HG02943 (cell line): ENCODE measurements at regions not wholly inside any gene's neighbourhood (a gene's known extent, or its start where the extent isn't known, plus 50 kb on each side); places are given as distances from the start of the nearest gene placed in this dataset.
"Not testable (repeated sequence)": the region's sequence is repeated elsewhere in the genome, so short reads cannot be mapped to it uniquely, and the experiment has no call there.

ENCODE experiments used
- ATAC-seq: cut with Tn5 transposase; IDR thresholded peaks from one replicate; pipeline ENCODE4 v1.9.1; 2021; ENCODE audit warnings: mild to moderate bottlenecking, low read depth, moderate library complexity; ENCODE audit not compliant: unreplicated experiment

- ATAC-seq, result no peak
These were observed 59.7 kb downstream of the HMGB3 start for GRCh38 chrX:151042842-151043241.

DNA sequence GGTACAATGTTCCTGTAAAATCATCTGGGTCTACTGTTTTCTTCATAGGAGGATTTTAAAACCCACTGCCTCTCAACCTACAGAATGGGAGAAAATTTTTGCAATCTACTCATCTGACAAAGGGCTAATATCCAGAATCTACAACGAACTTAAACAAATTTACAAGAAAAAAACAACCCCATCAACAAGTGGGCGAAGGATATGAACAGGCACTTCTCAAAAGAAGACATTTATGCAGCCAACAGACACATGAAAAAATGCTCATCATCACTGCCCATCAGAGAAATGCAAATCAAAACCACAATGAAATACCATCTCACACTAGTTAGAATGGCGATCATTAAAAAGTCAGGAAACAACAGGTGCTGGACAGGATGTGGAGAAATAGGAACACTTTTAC is 83.2 kb downstream of the HMGB3 start:
- ATAC-seq, result not testable (repeated sequence)

DNA sequence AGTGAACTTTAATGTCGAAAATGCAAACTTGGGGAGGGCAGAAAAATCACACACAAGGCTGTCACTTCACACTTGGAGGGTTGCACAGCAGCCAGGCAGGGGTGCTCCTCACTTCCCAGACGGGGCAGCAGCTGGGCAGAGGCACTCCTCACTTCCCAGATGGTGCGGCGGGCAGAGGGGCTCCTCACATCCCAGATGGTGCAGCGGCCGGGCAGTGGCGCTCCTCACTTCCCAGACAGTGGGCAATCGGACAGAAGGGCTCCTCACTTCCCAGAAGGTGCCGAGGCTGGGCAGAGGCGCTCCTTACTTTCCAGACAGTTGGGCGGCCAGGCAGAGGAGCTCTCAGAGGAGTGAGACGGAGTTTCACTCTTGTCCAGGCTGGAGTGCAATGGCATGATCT is 90.6 kb downstream of the HMGB3 start:
- ATAC-seq, result no peak

DNA sequence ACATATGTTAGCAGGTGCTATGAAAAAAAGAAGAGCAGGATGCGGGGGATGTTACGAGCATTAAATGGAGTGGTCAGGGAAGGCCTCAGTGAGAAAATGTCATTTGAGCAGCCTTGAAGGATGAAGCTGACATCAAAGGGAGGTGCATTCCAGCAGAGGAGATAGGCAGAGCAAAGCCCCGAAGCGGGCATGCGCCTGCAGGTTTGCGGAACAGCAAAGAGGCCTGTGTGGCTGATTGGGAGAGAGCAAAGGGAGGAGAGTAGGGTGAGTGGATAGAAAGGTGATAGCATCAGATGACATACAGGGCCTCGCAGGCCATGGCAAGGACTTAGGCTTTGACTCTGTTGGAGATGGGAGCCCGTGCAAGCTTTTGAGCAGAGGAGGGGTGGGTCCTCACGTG is 95.4 kb upstream of the GPR50 start:
- ATAC-seq, result no peak

DNA sequence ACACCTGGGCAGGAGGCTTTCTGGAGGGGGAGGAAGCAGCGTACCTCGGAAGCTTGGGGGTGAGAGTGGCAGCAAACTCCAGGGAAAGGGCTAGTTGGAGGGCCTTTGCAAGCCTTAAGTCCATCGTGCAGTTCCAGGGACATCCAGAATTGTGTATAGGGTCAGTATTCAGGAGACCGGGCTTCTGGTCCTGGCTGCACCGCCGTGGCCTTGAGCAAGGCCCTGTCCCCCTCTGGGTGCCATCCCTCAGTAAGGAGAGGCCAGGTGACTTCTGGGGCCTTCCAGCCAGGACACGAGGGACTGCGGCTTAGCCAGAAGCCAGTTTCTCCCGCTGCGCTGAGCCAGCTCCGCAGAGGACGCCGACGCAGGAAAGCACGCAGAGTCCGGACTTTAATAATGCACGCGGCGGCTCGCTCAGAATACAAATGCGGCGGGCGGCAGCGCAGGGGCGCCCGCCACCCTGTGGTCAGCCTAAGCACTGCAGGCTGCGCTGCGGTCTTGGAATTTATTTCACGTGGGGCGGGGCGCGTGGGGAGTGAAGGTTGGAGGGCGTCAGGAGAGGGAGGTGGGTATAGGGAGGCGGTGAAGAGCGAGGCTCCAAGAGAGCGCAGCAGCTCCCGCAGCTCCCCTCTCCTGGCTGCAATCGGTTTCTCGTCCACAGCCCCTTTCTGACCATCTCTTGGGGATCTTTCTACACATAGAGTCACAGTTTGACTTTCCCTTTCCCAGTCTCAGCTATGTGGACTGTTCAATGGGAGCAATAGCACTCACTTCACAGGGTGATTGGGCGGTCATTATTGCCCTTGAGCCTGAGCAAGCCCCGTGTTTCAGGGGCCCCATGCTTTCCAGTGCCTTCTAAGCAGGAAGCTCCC is 94.1 kb upstream of the GPR50 start:
- ATAC-seq, result peak; percentile 94

- no peak for ATAC-seq
These were observed 91.9 kb upstream of the GPR50 start for GRCh38 chrX:151084454-151084853.

- no peak for ATAC-seq
These were observed 91.2 kb upstream of the GPR50 start for GRCh38 chrX:151085207-151085606.

GRCh38 chrX:151088221-151088620 is 88.2 kb upstream of the GPR50 start:
- ATAC-seq, result no peak

DNA sequence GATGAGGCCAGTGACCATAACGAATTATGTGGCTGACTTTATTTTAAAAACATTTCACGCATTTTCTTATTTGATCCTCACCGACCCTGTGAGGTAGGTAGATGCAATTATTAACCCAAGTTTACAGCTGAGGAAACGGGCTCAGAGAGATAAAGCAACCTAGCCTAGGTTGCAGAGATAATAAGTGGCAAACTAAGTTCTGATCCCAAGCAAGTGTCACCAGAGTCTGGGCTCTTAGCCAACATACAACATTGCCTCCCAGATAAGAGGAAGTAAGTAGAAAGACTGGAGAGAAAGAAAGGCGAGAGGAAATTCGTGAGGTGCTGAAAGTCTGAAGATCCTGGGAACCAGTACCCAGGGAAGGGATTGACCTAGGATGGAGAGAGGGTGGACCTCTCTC is 77.4 kb upstream of the GPR50 start:
- ATAC-seq, result no peak

DNA sequence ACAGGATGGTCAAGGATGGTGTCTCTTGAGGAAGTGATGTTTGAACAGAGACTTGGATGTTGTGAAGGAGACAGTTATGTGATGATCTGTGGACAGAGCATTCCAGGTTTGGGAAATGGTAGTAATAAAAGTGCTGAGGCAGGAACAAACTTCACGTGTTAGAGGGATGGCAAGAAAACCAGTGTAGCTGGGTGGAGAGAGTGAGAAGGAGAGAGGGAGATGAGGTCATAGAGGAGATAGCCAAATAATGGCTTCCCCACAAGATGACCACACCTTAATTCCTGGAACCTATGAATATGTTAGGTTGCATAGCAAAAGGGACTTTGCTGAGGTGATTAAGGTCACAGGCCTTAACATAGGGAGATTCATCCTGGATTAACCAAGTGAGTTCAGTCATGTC is 75.6 kb upstream of the GPR50 start:
- no peak for ATAC-seq

- ATAC-seq, result not testable (repeated sequence)
These were observed 63.2 kb upstream of the GPR50 start for GRCh38 chrX:151113200-151113599.
